ENCODE measurements at regions not wholly inside any gene's neighbourhood (a gene's known extent, or its start where the extent isn't known, plus 50 kb on each side); places are given as distances from the start of the nearest gene placed in this dataset.

GRCh38 chr3:170644711-170645110 lies 58.8 kb upstream of the SLC7A14 start:
- Histone ChIP-seq H3K9ac (ENCODE audit: low read length) (no peak overlapping the region), H2AFZ (ENCODE audit: low read length) (no peak overlapping the region), H4K20me1 (ENCODE audit: insufficient read depth, low read length) (no peaks in the 10 kb centered on the region), H3K9me2 (replicated peaks; ENCODE audit: insufficient read depth, low read length) (no peaks in the 10 kb centered on the region), H3K9me3 (replicated peaks; ENCODE audit: insufficient read depth, low read length) (no peaks in the 10 kb centered on the region), H3K27me3 (replicated peaks; ENCODE audit: insufficient read depth, low read length) (no peaks in the 10 kb centered on the region), H3K4me1 (ENCODE audit: low read length) (no peaks in the 10 kb centered on the region), H3F3A (ENCODE audit: insufficient read depth, low read length) (no peaks in the 10 kb centered on the region), H3K4me3 (ENCODE audit: low read length) (no peak overlapping the region), H3K36me3 (replicated peaks; ENCODE audit: insufficient read depth, low read length) (no peaks in the 10 kb centered on the region), H3K27ac (ENCODE audit: low read length) (no peak overlapping the region), H3K4me2 (ENCODE audit: low read depth, low read length) (no peak overlapping the region), H3K79me2 (ENCODE audit: low read length) (no peaks in the 10 kb centered on the region)
- TF ChIP-seq EZH2 (optimal IDR thresholded peaks at IDR 0.05; ENCODE audit: low read depth, low read length) (no peak), CTCF (IDR thresholded peaks at IDR 0.05; ENCODE audit: low read length) (no peak)
- DNase-seq = no peak

- H3K4me3 ChIP-seq (ENCODE audit: low read length) = no peak overlapping the region
- H3F3A ChIP-seq (ENCODE audit: insufficient read depth, low read length) = no peaks in the 10 kb centered on the region
- H2AFZ ChIP-seq (ENCODE audit: low read length) = no peak overlapping the region
- no peak for DNase-seq
- H3K4me1 ChIP-seq (ENCODE audit: low read length) = no peaks in the 10 kb centered on the region
- no peaks in the 10 kb centered on the region for H4K20me1 ChIP-seq (ENCODE audit: insufficient read depth, low read length)
- H3K9ac ChIP-seq (ENCODE audit: low read length) = no peak overlapping the region
- H3K9me2 ChIP-seq (replicated peaks; ENCODE audit: insufficient read depth, low read length) = no peaks in the 10 kb centered on the region
- no peaks in the 10 kb centered on the region for H3K27me3 ChIP-seq (replicated peaks; ENCODE audit: insufficient read depth, low read length)
- H3K36me3 ChIP-seq (replicated peaks; ENCODE audit: insufficient read depth, low read length) = no peaks in the 10 kb centered on the region
- H3K79me2 ChIP-seq (ENCODE audit: low read length) = no peaks in the 10 kb centered on the region
- H3K9me3 ChIP-seq (replicated peaks; ENCODE audit: insufficient read depth, low read length) = no peaks in the 10 kb centered on the region
- H3K27ac ChIP-seq (ENCODE audit: low read length) = no peak overlapping the region
- H3K4me2 ChIP-seq (ENCODE audit: low read depth, low read length) = no peak overlapping the region
- TF ChIP-seq EZH2phosphoT487 (IDR thresholded peaks at IDR 0.05; ENCODE audit: low read length) = no peak
- no peak for TF ChIP-seq EZH2 (optimal IDR thresholded peaks at IDR 0.05; ENCODE audit: low read depth, low read length)
- no peak for TF ChIP-seq CTCF (IDR thresholded peaks at IDR 0.05; ENCODE audit: low read length)
These were observed 58.0 kb upstream of the SLC7A14 start for GRCh38 chr3:170643831-170644230.

- H3K36me3 ChIP-seq (replicated peaks; ENCODE audit: insufficient read depth, low read length) = no peaks in the 10 kb centered on the region
- DNase-seq = no peak
- no peaks in the 10 kb centered on the region for H4K20me1 ChIP-seq (ENCODE audit: insufficient read depth, low read length)
- H3K27me3 ChIP-seq (replicated peaks; ENCODE audit: insufficient read depth, low read length) = no peaks in the 10 kb centered on the region
- no peaks in the 10 kb centered on the region for H3K9me2 ChIP-seq (replicated peaks; ENCODE audit: insufficient read depth, low read length)
- H3K9me3 ChIP-seq (replicated peaks; ENCODE audit: insufficient read depth, low read length) = no peaks in the 10 kb centered on the region
- no peaks in the 10 kb centered on the region for H3K4me1 ChIP-seq (ENCODE audit: low read length)
- no peak overlapping the region for H2AFZ ChIP-seq (ENCODE audit: low read length)
- no peak overlapping the region for H3K27ac ChIP-seq (ENCODE audit: low read length)
- H3K9ac ChIP-seq (ENCODE audit: low read length) = no peak overlapping the region
- TF ChIP-seq EZH2phosphoT487 (IDR thresholded peaks at IDR 0.05; ENCODE audit: low read length) = no peak
- TF ChIP-seq CTCF (IDR thresholded peaks at IDR 0.05; ENCODE audit: low read length) = no peak
- TF ChIP-seq EZH2 (optimal IDR thresholded peaks at IDR 0.05; ENCODE audit: low read depth, low read length) = no peak
- H3K79me2 ChIP-seq (ENCODE audit: low read length) = no peaks in the 10 kb centered on the region
- H3K4me3 ChIP-seq (ENCODE audit: low read length) = no peak overlapping the region
- H3K4me2 ChIP-seq (ENCODE audit: low read depth, low read length) = no peak overlapping the region
- no peaks in the 10 kb centered on the region for H3F3A ChIP-seq (ENCODE audit: insufficient read depth, low read length)
These were observed 57.2 kb upstream of the SLC7A14 start for GRCh38 chr3:170642882-170643601.

All from MM.1S (cell line).